ENCODE measurements at regions not wholly inside any gene's neighbourhood (a gene's known extent, or its start where the extent isn't known, plus 50 kb on each side); places are given as distances from the start of the nearest gene placed in this dataset.

DNA sequence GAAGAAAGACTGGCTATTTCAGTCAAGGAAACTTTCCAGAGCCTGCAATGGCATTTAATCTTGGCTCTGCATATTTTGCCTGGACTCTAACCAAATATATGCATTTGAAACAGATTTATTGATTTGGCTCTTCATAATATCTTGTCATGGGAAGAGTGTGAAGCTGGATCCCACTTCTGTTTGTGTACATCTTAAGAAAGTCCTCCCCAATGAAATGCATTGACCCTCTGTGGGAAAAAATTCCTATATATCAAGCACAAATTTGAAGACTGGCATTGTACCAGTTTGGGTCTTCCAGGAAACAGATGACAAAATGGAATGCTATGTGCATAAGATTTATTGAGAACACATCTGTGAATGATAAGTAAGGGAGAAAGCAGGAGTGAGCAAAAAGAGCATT, 897.3 kb upstream of the TENM3 start:
- TF ChIP-seq POLR2A (IDR thresholded peaks at IDR 0.05; ENCODE audit: low read length) = no peak
- no peak for TF ChIP-seq GATA1 (IDR thresholded peaks at IDR 0.05; ENCODE audit: low read depth, low read length)

Measured in erythroblast (primary cell).